Activated T-cell treated with anti-CD3 and anti-CD28 coated beads, Interleukin-2, amount 50 U/mL, for 48 hours (primary cell): ENCODE measurements at regions not wholly inside any gene's neighbourhood (a gene's known extent, or its start where the extent isn't known, plus 50 kb on each side); places are given as distances from the start of the nearest gene placed in this dataset.

Experiments
- DNase-seq, 2 experiments: peaks; one replicate each; pipeline ENCODE4 v3.0.0-alpha.2; 2020

DNA sequence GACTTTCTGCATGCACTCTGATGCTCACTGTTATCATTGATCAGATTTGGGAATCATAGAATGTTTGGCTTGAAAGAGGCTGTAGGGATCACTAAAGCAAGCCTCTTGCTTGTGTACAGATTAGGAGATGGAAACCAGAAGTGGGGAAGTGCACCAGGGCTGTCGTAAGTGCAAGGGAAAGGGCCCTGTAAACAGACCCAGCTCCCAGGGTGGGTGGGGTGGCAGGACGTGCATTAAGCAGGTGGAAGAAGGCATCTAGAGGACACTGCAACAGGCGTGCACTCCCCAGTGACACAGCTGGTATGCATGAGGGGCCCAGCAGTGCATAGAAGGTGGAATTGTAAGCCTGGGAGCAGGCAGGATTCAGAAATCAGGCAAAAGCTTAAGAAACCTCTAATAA lies 58.0 kb upstream of the SLC7A14 start:
- DNase-seq = no peak

GRCh38 chr3:170642882-170643601 lies 57.2 kb upstream of the SLC7A14 start:
- DNase-seq = no peak

- DNase-seq = no peak
These were observed 55.8 kb upstream of the SLC7A14 start for GRCh38 chr3:170641510-170642236.

DNA sequence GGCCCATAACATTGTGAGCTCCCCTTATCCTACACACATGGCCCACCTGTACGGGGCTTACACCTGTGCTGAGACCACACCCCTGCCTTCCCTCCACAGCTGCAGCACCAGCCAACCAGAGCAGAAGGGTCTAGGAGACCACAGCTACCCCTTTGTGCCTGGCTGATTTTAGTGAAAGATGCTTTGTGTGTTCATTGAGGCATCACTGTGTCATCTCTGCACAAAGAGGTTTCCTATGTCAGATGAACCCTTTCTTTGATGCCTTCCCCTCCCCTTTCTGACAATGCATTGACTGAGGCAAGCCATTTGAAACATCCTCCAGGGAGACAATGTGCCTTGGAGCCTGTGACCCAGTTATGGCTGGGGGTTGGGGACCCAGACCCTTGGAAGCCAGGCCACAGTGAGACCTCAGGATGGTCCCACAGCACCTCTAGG lies 54.9 kb upstream of the SLC7A14 start:
- no peak for DNase-seq

GRCh38 chr3:170638988-170639387 lies 53.1 kb upstream of the SLC7A14 start:
- no peak for DNase-seq

DNA sequence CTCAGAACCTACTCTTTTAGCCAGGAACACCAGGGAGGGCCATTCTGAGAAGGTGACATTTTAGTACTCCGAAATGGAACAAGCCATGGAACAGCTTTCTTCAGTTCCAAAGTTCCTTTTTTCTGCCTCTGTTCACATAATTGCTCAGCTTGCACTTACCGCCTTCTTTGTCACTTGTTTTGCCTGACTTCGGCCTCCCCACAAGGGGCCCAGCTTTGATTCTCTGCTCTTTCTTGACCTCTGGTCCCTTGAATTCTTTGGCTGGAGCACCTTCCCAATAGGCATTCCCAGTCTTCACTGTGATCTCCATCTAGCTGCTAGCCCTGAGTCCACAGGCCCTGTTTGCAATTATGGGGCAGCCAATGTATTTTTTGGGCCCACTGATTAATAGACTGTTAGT lies 51.4 kb upstream of the SLC7A14 start:
- no peak for DNase-seq

DNA sequence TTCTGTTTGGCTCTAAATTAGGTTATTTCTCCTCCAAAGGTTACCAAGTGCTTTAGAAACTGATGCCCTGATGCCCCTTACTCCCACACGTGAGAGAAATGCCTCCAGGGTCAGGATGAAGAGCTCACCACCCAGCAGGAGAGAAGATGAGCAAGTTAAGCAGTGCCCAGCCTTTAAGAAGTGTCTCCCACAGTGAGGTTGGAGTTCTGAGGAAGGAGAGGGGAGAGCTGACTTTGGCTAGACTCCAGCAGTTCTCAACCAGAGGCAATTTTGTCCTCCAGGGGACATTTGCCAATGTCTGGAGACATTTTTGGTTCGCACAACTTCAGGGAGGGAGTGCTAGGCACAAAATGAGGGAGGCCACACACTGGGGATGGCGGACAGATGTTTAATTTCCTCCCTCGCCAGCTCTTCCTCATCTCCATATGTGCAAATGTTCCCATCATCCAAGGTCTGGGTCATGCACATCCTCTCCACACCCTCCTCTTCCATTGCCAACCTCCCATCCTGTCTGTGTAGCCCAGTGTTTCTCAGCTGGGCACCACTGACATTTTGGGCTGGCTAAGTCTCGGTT lies 50.6 kb upstream of the SLC7A14 start:
- no peak for DNase-seq
